Bronchial epithelial cell (primary cell): ENCODE measurements at regions not wholly inside any gene's neighbourhood (a gene's known extent, or its start where the extent isn't known, plus 50 kb on each side); places are given as distances from the start of the nearest gene placed in this dataset.
A peak's percentile ranks its signal among the peaks of the same experiment; 100 is the strongest.

Experiments
- DNase-seq: peaks from one replicate; pipeline ENCODE4 v3.0.0-alpha.2; 2010; ENCODE audit warnings: low read depth
- FAIRE-seq: peaks from 2 replicates; lab custom pipeline; 2011; peaks lifted over from hg19 to GRCh38; lab: Jason Lieb, UNC
- H3K27me3 ChIP-seq: 2 replicates; pipeline ENCODE4 v1.5.1; 2011; ENCODE audit warnings: low read length; ENCODE audit not compliant: control insufficient read depth, insufficient read depth
- H3K36me3 ChIP-seq: 2 replicates; pipeline ENCODE4 v1.5.1; 2011; ENCODE audit warnings: low read length; ENCODE audit not compliant: control insufficient read depth, insufficient read depth
- H3K4me3 ChIP-seq: 2 replicates; pipeline ENCODE4 v1.5.1; 2011; ENCODE audit warnings: mild to moderate bottlenecking, low read depth, low read length, control low read depth
- CTCF ChIP-seq: IDR thresholded peaks from 2 replicates; pipeline ENCODE4 v1.5.1; 2011; ENCODE audit warnings: mild to moderate bottlenecking, moderate library complexity, low read length, control low read depth, inconsistent platforms; ENCODE audit not compliant: insufficient read depth, severe bottlenecking

GRCh38 chr5:91632871-91633270 is 249.8 kb upstream of the ARRDC3 start:
- DNase-seq (peak; percentile 2), FAIRE-seq (no peak)
- no peaks in the 10 kb centered on the region for H3K36me3 ChIP-seq
- H3K27me3 ChIP-seq = no peaks in the 10 kb centered on the region
- no peak overlapping the region for H3K4me3 ChIP-seq
- no peak for TF ChIP-seq CTCF

- DNase-seq (no peak), FAIRE-seq (no peak)
- TF ChIP-seq CTCF = no peak
- Histone ChIP-seq H3K36me3 (no peaks in the 10 kb centered on the region), H3K27me3 (no peaks in the 10 kb centered on the region), H3K4me3 (no peak overlapping the region)
These were observed 228.6 kb upstream of the ARRDC3 start for GRCh38 chr5:91611746-91612145.

GRCh38 chr5:91607675-91608074 is 224.6 kb upstream of the ARRDC3 start:
- TF ChIP-seq CTCF = no peak

GRCh38 chr5:91599863-91600262 is 216.7 kb upstream of the ARRDC3 start:
- Histone ChIP-seq H3K36me3 (no peaks in the 10 kb centered on the region), H3K27me3 (no peaks in the 10 kb centered on the region), H3K4me3 (no peak overlapping the region)
- FAIRE-seq = no peak
- TF ChIP-seq CTCF = no peak
- no peak for DNase-seq

More at GRCh38 chr5:91607675-91608074, 224.6 kb upstream of the ARRDC3 start:
- DNase-seq (no peak), FAIRE-seq (no peak)
- H3K4me3 ChIP-seq = no peak overlapping the region
- no peaks in the 10 kb centered on the region for H3K36me3 ChIP-seq
- H3K27me3 ChIP-seq = no peaks in the 10 kb centered on the region

GRCh38 chr5:91598216-91598615 is 215.1 kb upstream of the ARRDC3 start:
- DNase-seq (no peak), FAIRE-seq (no peak)
- no peak for TF ChIP-seq CTCF
- Histone ChIP-seq H3K4me3 (no peak overlapping the region), H3K36me3 (no peaks in the 10 kb centered on the region), H3K27me3 (no peaks in the 10 kb centered on the region)

- Histone ChIP-seq H3K36me3 (no peaks in the 10 kb centered on the region), H3K4me3 (no peak overlapping the region), H3K27me3 (no peaks in the 10 kb centered on the region)
- DNase-seq = no peak
- no peak for FAIRE-seq
- TF ChIP-seq CTCF = no peak
These were observed 212.3 kb upstream of the ARRDC3 start for GRCh38 chr5:91595424-91595823.
